ENCODE measurements at regions not wholly inside any gene's neighbourhood (a gene's known extent, or its start where the extent isn't known, plus 50 kb on each side); places are given as distances from the start of the nearest gene placed in this dataset.
A peak's percentile ranks its signal among the peaks of the same experiment; 100 is the strongest.

- no peaks in the 10 kb centered on the region for H3K4me1 ChIP-seq
- no peak overlapping the region for H3K4me2 ChIP-seq
- no peaks in the 10 kb centered on the region for H3K9me3 ChIP-seq
- ATAC-seq = no peak
- 0% methylated on average over 1 of the region's 1 CpG for WGBS (ENCODE audit: missing lambda C conversion rate)
- no peak for DNase-seq (ENCODE audit: low read depth in 1 of 2, low spot score in 1 of 2)
- no peak overlapping the region for H3K27ac ChIP-seq
- H3K4me3 ChIP-seq = no peak overlapping the region
- ChIA-PET POLR2A (no interaction called here), CTCF (interaction anchor here (0.6 kb wide), 1 partner anchor 8 kb away, joined by 3 read pairs; no protein-coding TSS in a partner anchor)
- no peak for FAIRE-seq
- TF ChIP-seq BCL3 (IDR thresholded peaks at IDR 0.05) (no peak), RCOR1 (IDR thresholded peaks at IDR 0.05; ENCODE audit: low read depth, low read length) (no peak), CHD2 (IDR thresholded peaks at IDR 0.05; ENCODE audit: low read length, partially characterized antibody) (no peak), HMGXB4 (CRISPR knock-in tag; IDR thresholded peaks at IDR 0.05; ENCODE audit: borderline replicate concordance) (no peak), HDAC2 (IDR thresholded peaks at IDR 0.05) (no peak), RARB (CRISPR knock-in tag; IDR thresholded peaks at IDR 0.05) (no peak), FOSB (CRISPR knock-in tag; IDR thresholded peaks at IDR 0.05) (no peak), SMC3 (IDR thresholded peaks at IDR 0.05) (no peak), RNF2 (IDR thresholded peaks at IDR 0.05; ENCODE audit: borderline replicate concordance, low read depth) (no peak), ELK1 (IDR thresholded peaks at IDR 0.05; ENCODE audit: low read depth, low read length) (no peak), CHD4 (IDR thresholded peaks at IDR 0.05; ENCODE audit: borderline replicate concordance) (no peak), JUNB (IDR thresholded peaks at IDR 0.05) (no peak), CTCF (IDR thresholded peaks at IDR 0.05) (no peak), SREBF2 (IDR thresholded peaks at IDR 0.05) (no peak), POLR2A (IDR thresholded peaks at IDR 0.05; ENCODE audit: low read length) (no peak), ZSCAN20 (CRISPR knock-in tag; IDR thresholded peaks at IDR 0.05) (no peak), HOXB13 (CRISPR knock-in tag; IDR thresholded peaks at IDR 0.05; ENCODE audit: low read depth) (no peak)
These were observed 55.7 kb upstream of the LRFN2 start for GRCh38 chr6:40642837-40643236.

- DNase-seq (ENCODE audit: low read depth in 1 of 2, low spot score in 1 of 2) = no peak
- no peak overlapping the region for H3K27ac ChIP-seq
- H3K4me2 ChIP-seq = no peak overlapping the region
- CTCF ChIA-PET = interaction anchor here (0.6 kb wide), 1 partner anchor 9 kb away, joined by 3 read pairs; no protein-coding TSS in a partner anchor
- no peak for ATAC-seq
- FAIRE-seq = no peak
- TF ChIP-seq HMGXB4 (CRISPR knock-in tag; IDR thresholded peaks at IDR 0.05; ENCODE audit: borderline replicate concordance) = no peak
- TF ChIP-seq ZFP36 (IDR thresholded peaks at IDR 0.05; ENCODE audit: borderline replicate concordance, partially characterized antibody) = peak; percentile 45
- no peaks in the 10 kb centered on the region for H3K4me1 ChIP-seq
- 39% methylated on average over 5 of the region's 5 CpGs for WGBS (ENCODE audit: missing lambda C conversion rate)
- no peak overlapping the region for H3K4me3 ChIP-seq
- no peaks in the 10 kb centered on the region for H3K9me3 ChIP-seq
- POLR2A ChIA-PET = no interaction called here
These were observed 55.0 kb upstream of the LRFN2 start for GRCh38 chr6:40642190-40642589.
